ENCODE measurements at regions not wholly inside any gene's neighbourhood (a gene's known extent, or its start where the extent isn't known, plus 50 kb on each side); places are given as distances from the start of the nearest gene placed in this dataset.

DNA sequence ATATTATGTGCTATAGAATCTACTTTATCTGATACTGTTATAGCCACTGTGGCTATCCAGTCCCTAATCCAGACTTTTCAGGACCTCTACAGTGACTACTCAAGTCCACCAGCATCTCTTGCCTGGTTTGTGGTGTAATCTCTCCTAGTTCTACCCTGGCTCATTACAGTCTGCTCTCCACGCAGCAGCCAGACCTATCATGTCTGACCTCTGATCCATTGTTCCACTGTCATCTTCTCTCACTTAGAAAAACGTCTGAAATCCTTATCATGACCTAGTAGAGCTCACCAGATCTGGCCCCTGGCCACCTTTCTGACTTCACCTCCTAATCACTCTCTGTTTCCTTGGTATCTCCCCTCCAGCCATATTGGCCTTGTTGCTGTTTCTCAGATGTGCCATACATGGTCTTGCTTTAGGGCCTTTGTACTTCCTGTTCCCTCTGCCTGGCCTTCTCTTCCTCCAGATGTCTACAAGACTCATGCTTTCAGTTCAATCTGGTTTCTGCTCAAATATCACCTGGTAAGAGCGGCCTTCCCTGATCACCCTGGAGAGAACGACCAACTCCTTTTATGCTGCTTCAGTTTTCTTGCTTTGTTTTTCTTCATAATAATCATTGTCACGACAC, 475.5 kb downstream of the AACS start:
- TF ChIP-seq TAF1 (IDR thresholded peaks at IDR 0.05; ENCODE audit: low read depth) (no peak), RAD21 (IDR thresholded peaks at IDR 0.05; ENCODE audit: low read depth) (no peak)
